GM18868 (cell line): ENCODE measurements at regions not wholly inside any gene's neighbourhood (a gene's known extent, or its start where the extent isn't known, plus 50 kb on each side); places are given as distances from the start of the nearest gene placed in this dataset.
"Not testable (repeated sequence)": the region's sequence is repeated elsewhere in the genome, so short reads cannot be mapped to it uniquely, and the experiment has no call there.

Experiments used
- ATAC-seq: cut with Tn5 transposase; IDR thresholded peaks from one replicate; pipeline ENCODE4 v1.9.1; 2021; ENCODE audit warnings: mild to moderate bottlenecking, moderate library complexity; ENCODE audit not compliant: unreplicated experiment

- ATAC-seq: no peak
These were observed 768.5 kb downstream of the NXPH1 start for GRCh38 chr7:9201928-9202327.

- no peak for ATAC-seq
These were observed 771.2 kb downstream of the NXPH1 start for GRCh38 chr7:9204571-9204970.

- ATAC-seq: no peak
These were observed 776.7 kb downstream of the NXPH1 start for GRCh38 chr7:9210114-9210513.

- ATAC-seq: no peak
These were observed 783.8 kb downstream of the NXPH1 start for GRCh38 chr7:9217204-9217603.

GRCh38 chr7:9226500-9226899, 793.1 kb downstream of the NXPH1 start:
- ATAC-seq: no peak

GRCh38 chr7:9231630-9232121, 798.3 kb downstream of the NXPH1 start:
- ATAC-seq: no peak

- ATAC-seq: no peak
These were observed 806.6 kb downstream of the NXPH1 start for GRCh38 chr7:9240001-9240400.

- ATAC-seq: no peak
These were observed 808.4 kb downstream of the NXPH1 start for GRCh38 chr7:9241826-9242225.

GRCh38 chr7:9242636-9243035, 809.2 kb downstream of the NXPH1 start:
- no peak for ATAC-seq

- ATAC-seq: no peak
These were observed 817.5 kb downstream of the NXPH1 start for GRCh38 chr7:9250876-9251275.

- no peak for ATAC-seq
These were observed 831.0 kb downstream of the NXPH1 start for GRCh38 chr7:9264395-9264794.

GRCh38 chr7:9280088-9280487, 846.7 kb downstream of the NXPH1 start:
- no peak for ATAC-seq

- no peak for ATAC-seq
These were observed 849.8 kb downstream of the NXPH1 start for GRCh38 chr7:9283246-9283645.

- ATAC-seq: no peak
These were observed 869.0 kb downstream of the NXPH1 start for GRCh38 chr7:9302436-9302835.

- ATAC-seq: no peak
These were observed 873.7 kb downstream of the NXPH1 start for GRCh38 chr7:9307131-9307530.

- ATAC-seq: no peak
These were observed 891.1 kb downstream of the NXPH1 start for GRCh38 chr7:9324513-9324912.

- ATAC-seq: no peak
These were observed 894.9 kb downstream of the NXPH1 start for GRCh38 chr7:9328296-9328695.

- ATAC-seq: no peak
These were observed 916.2 kb downstream of the NXPH1 start for GRCh38 chr7:9349625-9350024.

- no peak for ATAC-seq
These were observed 957.8 kb downstream of the NXPH1 start for GRCh38 chr7:9391221-9391620.

- no peak for ATAC-seq
These were observed 958.6 kb downstream of the NXPH1 start for GRCh38 chr7:9391984-9392383.

GRCh38 chr7:9404386-9404785, 971.0 kb downstream of the NXPH1 start:
- ATAC-seq: not testable (repeated sequence)

- no peak for ATAC-seq
These were observed 974.4 kb downstream of the NXPH1 start for GRCh38 chr7:9407816-9408215.

- ATAC-seq: no peak
These were observed 1020.1 kb downstream of the NXPH1 start for GRCh38 chr7:9453521-9453920.

- ATAC-seq: peak; percentile 90
These were observed 1055.1 kb downstream of the NXPH1 start for GRCh38 chr7:9488555-9488954.
